ENCODE measurements at regions not wholly inside any gene's neighbourhood (a gene's known extent, or its start where the extent isn't known, plus 50 kb on each side); places are given as distances from the start of the nearest gene placed in this dataset.

DNA sequence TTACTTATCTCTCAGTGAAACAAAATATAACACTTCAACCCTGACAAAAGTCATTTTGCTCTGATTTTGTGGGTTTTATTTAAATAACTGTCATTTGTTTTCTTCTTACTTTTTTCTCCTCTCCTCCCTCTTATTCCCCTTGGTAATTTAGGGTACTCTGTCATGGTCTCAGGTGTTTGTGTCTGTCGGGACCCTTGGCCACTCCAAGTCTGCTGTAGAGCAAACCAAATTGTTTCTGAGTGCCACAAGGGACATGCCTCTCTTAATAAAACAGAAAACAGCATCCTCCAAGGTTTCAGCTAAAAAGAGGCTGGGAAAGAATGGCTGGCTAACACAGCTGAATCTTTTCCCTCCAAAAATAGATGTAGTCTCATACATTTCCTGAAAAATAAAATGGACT is 573.1 kb upstream of the KLF12 start:
- H3K4me3 ChIP-seq (ENCODE audit: low read length) = no peak overlapping the region
- DNase-seq (ENCODE audit: low read depth) = no peak

DNA sequence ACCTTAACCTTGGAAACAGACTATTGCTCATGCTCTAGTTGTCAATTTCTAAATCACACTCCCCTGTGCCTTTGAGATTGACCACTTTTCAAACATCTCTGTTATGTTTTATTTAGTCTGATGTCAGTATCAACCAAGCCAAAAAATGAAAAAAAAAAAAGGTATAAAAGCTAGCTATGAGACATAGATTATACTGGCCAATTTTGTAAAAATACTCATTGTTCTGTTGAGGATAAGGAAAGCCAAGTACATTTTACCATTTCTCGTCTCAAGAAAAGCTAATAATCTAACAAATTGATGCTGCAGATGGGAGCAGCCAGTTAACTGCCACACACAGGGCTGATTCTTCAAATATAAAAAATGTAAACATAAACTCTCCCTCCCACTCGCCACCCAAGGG is 572.6 kb upstream of the KLF12 start:
- no peak for DNase-seq (ENCODE audit: low read depth)
- TF ChIP-seq, protein P1, sequence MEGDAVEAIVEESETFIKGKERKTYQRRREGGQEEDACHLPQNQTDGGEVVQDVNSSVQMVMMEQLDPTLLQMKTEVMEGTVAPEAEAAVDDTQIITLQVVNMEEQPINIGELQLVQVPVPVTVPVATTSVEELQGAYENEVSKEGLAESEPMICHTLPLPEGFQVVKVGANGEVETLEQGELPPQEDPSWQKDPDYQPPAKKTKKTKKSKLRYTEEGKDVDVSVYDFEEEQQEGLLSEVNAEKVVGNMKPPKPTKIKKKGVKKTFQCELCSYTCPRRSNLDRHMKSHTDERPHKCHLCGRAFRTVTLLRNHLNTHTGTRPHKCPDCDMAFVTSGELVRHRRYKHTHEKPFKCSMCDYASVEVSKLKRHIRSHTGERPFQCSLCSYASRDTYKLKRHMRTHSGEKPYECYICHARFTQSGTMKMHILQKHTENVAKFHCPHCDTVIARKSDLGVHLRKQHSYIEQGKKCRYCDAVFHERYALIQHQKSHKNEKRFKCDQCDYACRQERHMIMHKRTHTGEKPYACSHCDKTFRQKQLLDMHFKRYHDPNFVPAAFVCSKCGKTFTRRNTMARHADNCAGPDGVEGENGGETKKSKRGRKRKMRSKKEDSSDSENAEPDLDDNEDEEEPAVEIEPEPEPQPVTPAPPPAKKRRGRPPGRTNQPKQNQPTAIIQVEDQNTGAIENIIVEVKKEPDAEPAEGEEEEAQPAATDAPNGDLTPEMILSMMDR (IDR thresholded peaks at IDR 0.05; ENCODE audit: insufficient read depth, low read depth, low read length, missing control alignments) = no peak

More for the DNA sequence above, 573.1 kb upstream of the KLF12 start:
- TF ChIP-seq, protein P1 (IDR thresholded peaks at IDR 0.05; ENCODE audit: insufficient read depth, low read depth, low read length, missing control alignments) = no peak

DNA sequence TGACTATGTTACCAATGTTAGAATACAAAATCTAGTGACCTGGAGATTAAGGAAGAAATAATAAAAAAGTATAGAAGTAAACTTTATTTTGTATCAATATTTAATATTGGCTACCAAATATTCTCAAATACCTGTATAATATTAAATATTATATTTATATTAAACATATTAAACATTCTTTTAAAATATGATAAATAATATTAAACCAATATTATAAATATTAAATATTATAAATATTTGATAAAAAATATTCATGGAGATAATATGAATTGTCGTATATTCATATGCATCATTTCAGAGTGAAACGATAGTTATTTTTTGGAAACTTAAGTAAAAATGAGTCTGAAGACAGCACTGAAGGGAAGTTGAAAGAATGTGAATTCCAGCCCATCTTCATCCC is 571.2 kb upstream of the KLF12 start:
- no peak overlapping the region for H3K4me3 ChIP-seq (ENCODE audit: low read length)
- TF ChIP-seq, protein P1 (IDR thresholded peaks at IDR 0.05; ENCODE audit: insufficient read depth, low read depth, low read length, missing control alignments) = no peak
- no peak for DNase-seq (ENCODE audit: low read depth)

More for the DNA sequence above, 572.6 kb upstream of the KLF12 start:
- no peak overlapping the region for H3K4me3 ChIP-seq (ENCODE audit: low read length)

DNA sequence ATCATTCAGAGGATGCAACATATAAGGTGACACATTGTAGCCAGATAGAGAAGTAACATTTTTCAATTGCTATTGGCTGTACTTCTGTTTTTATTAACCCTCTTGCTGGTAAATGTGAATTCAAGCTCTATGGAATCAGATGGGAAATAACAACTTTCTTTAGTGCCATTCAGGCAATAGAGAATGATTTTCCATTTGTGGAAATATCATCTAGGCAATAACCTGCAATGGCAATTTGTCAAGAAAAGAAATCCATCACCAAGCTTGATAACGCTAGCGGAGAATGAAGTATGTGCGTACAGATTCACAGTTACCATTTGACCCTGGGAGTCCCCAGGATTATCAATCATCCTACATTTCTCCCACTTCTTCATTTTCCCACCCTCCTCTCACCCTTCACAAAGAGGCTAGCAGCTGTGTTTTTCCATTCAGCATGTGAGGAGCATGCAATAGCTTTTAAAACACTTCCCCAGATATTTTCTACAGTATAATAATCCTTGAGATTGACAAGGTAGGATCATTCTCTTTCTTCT is 569.7 kb upstream of the KLF12 start:
- TF ChIP-seq, protein P1 (IDR thresholded peaks at IDR 0.05; ENCODE audit: insufficient read depth, low read depth, low read length, missing control alignments) = no peak

DNA sequence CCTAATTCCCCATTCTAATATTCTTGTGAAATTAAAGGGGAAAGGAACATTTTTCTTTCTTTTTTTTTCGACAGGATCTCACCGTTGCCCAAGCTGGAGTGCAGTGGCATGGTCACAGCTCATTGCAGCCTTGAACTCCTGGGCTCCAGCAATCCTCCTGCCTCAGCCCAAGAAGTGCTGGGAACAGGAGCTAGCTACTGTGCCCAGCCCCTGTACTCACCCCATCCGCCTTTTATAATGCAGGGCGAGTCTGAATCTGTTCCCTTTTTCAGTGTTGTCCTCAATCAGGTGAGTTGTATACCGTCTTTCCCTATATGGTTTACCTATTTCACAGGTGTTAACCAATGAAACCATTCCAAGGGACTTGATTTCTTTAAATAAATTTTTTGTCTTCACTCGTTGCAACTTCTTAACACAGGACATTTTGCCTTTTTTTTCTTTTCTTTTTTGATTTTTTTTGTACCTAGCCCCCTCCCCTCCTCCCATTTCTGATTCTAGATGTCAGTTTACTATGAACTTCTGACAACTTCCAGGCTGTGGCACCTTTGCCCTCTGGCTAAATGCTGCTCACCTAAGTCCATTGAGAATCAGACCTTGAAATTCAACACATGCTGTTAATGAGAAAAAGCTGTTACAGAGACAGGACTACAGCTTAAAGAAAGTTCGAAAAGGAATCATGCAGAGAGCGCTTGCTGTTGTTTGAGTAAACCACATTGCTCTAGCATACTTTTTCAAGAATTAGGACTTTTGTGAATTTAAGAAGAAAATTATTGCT is 562.1 kb upstream of the KLF12 start:
- no peak overlapping the region for H3K4me3 ChIP-seq (ENCODE audit: low read length)
- DNase-seq (ENCODE audit: low read depth) = no peak
- TF ChIP-seq, protein P1 (IDR thresholded peaks at IDR 0.05; ENCODE audit: insufficient read depth, low read depth, low read length, missing control alignments) = no peak

More for the DNA sequence above, 569.7 kb upstream of the KLF12 start:
- DNase-seq (ENCODE audit: low read depth) = no peak
- H3K4me3 ChIP-seq (ENCODE audit: low read length) = no peak overlapping the region

DNA sequence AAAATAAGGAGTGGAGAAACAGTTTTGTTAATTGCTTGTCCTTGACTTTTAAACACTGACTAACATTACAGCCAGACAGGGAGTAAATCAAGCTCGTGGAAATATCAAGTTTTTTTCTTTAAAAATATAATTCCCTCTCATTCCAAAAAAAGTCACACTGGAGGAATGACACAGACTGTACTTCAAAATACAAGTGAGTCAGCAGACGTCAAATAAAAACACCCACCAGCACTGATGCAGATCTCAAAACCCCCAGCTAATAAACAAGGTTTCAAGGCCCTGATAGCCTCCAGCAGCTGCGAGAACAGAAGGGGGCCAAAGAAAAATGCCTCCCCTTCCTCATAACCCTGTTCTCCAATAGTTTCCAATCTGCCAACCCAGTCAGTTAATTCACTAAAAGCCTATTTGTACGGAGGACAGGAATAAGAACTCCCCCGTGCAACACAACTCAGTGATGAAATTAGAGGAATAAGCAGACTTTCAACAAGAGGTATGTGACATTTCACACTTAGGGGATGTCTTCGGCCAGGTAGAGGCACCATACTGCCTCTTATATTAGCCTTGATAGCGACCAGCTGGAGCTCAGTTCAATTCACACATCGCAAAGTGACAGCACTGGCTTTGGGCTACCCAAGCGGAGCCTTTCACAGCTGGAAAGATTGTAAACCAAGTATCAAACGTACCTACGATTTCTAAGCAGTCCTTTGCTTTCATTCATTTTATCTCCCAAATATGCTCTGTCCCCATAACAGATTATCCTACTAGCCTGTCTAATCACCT is 561.0 kb upstream of the KLF12 start:
- TF ChIP-seq, protein P1 (IDR thresholded peaks at IDR 0.05; ENCODE audit: insufficient read depth, low read depth, low read length, missing control alignments) = no peak
- no peak overlapping the region for H3K4me3 ChIP-seq (ENCODE audit: low read length)
- DNase-seq (ENCODE audit: low read depth) = no peak
